ENCODE measurements at regions not wholly inside any gene's neighbourhood (a gene's known extent, or its start where the extent isn't known, plus 50 kb on each side); places are given as distances from the start of the nearest gene placed in this dataset.

- Histone ChIP-seq H3K4me1 (replicated peaks in 1 of 2; ENCODE audit: control insufficient read depth in 2 of 2, insufficient read depth in 2 of 2, low read length in 2 of 2) (no peaks in the 10 kb centered on the region), H3K4me2 (ENCODE audit: insufficient read depth, low read length) (no peak overlapping the region), H3K9ac (ENCODE audit: insufficient read depth in 1 of 2, low read depth in 2 of 2, low read length in 2 of 2) (no peak overlapping the region), H3K9me3 (replicated peaks; ENCODE audit: control insufficient read depth, insufficient read depth, low read depth, low read length) (no peaks in the 10 kb centered on the region), H3K9me1 (ENCODE audit: control insufficient read depth, insufficient read depth, low read length) (no peaks in the 10 kb centered on the region), H3K27me3 (ENCODE audit: control insufficient read depth in 2 of 2, insufficient read depth in 2 of 2, low read length in 2 of 2) (no peaks in the 10 kb centered on the region), H2AFZ (ENCODE audit: low read depth, low read length) (no peak overlapping the region), H3K27ac (ENCODE audit: extremely low read depth, low read depth, low read length) (no peak overlapping the region), H3K36me3 (ENCODE audit: control insufficient read depth, insufficient read depth, low read length) (no peaks in the 10 kb centered on the region), H3K79me2 (ENCODE audit: control insufficient read depth, insufficient read depth, low read length) (no peaks in the 10 kb centered on the region), H4K20me1 (replicated peaks; ENCODE audit: control insufficient read depth, insufficient read depth, low read length) (no peaks in the 10 kb centered on the region), H3K4me3 (no peak overlapping the region)
- intact Hi-C loops (cut with micrococcal nuclease) (no loop called here), in situ Hi-C loops (cut with MboI) (no loop called here)
- ChIA-PET CTCF (ENCODE audit: low intra/inter-chr PET ratio) (no interaction called here), POLR2A (no interaction called here)
- TF ChIP-seq CREB3 (tag; conservative IDR thresholded peaks at IDR 0.05; ENCODE audit: low read depth) (no peak), MXI1 (IDR thresholded peaks at IDR 0.05; ENCODE audit: low read depth, low read length) (no peak), MTA1 (IDR thresholded peaks at IDR 0.05; ENCODE audit: borderline replicate concordance) (no peak), DACH1 (IDR thresholded peaks at IDR 0.05; ENCODE audit: partially characterized antibody) (no peak), HIVEP1 (CRISPR knock-in tag; IDR thresholded peaks at IDR 0.05) (no peak), ZNF263 (CRISPR knock-in tag; IDR thresholded peaks at IDR 0.05; ENCODE audit: borderline replicate concordance) (no peak), KAT7 (CRISPR knock-in tag; IDR thresholded peaks at IDR 0.05; ENCODE audit: borderline replicate concordance) (no peak), HLTF (IDR thresholded peaks at IDR 0.05) (no peak), COPS2 (conservative IDR thresholded peaks at IDR 0.05) (no peak), NFIC (IDR thresholded peaks at IDR 0.05) (no peak), FOXP4 (CRISPR knock-in tag; IDR thresholded peaks at IDR 0.05; ENCODE audit: borderline replicate concordance) (no peak)
- TF ChIP-seq, protein P1, sequence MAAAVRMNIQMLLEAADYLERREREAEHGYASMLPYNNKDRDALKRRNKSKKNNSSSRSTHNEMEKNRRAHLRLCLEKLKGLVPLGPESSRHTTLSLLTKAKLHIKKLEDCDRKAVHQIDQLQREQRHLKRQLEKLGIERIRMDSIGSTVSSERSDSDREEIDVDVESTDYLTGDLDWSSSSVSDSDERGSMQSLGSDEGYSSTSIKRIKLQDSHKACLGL (CRISPR knock-in tag; IDR thresholded peaks at IDR 0.05; ENCODE audit: borderline replicate concordance, poor library complexity, severe bottlenecking) = no peak
- TF ChIP-seq, protein P2, sequence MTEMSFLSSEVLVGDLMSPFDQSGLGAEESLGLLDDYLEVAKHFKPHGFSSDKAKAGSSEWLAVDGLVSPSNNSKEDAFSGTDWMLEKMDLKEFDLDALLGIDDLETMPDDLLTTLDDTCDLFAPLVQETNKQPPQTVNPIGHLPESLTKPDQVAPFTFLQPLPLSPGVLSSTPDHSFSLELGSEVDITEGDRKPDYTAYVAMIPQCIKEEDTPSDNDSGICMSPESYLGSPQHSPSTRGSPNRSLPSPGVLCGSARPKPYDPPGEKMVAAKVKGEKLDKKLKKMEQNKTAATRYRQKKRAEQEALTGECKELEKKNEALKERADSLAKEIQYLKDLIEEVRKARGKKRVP (CRISPR knock-in tag; IDR thresholded peaks at IDR 0.05) = no peak
- ATAC-seq (no peak), DNase-seq (ENCODE audit: extremely low read depth in 1 of 4, low spot score in 3 of 4) (no peak), FAIRE-seq (no peak)
- no TSS peak for BruUV-seq (replicated peaks)
- WGBS (ENCODE audit: insufficient coverage, low coverage, missing lambda C conversion rate) = 2% methylated on average over 5 of the region's 5 CpGs
Measured at GRCh38 chr12:85733221-85733840, 102.9 kb downstream of the RASSF9 start.

Measured in K562 (cell line).